HL-60 (cell line): ENCODE measurements at regions not wholly inside any gene's neighbourhood (a gene's known extent, or its start where the extent isn't known, plus 50 kb on each side); places are given as distances from the start of the nearest gene placed in this dataset.
"Not testable (repeated sequence)": the region's sequence is repeated elsewhere in the genome, so short reads cannot be mapped to it uniquely, and the experiment has no call there.

Experiments
- DNase-seq, 2 experiments: peaks; one replicate each; pipeline ENCODE4 v3.0.0-alpha.2; 2010 to 2020; ENCODE audit warnings: low read depth in 1 of 2, low spot score in 1 of 2
- H3K27ac ChIP-seq: fragments of 250-450 bp; sonication (Bioruptor Pico); replicated peaks from 2 replicates; pipeline ENCODE4 v1.5.1; 2020; ENCODE audit warnings: mild to moderate bottlenecking, moderate library complexity
- H3K27me3 ChIP-seq: fragments of 250-450 bp; sonication (Bioruptor Pico); 2 replicates; pipeline ENCODE4 v1.5.1; 2021; ENCODE audit warnings: mild to moderate bottlenecking, moderate library complexity; ENCODE audit not compliant: insufficient read depth, poor library complexity, severe bottlenecking
- H3K4me3 ChIP-seq: replicated peaks from 2 replicates; pipeline ENCODE4 v1.5.1; 2011; ENCODE audit warnings: mild to moderate bottlenecking, control low read depth, low read length; ENCODE audit not compliant: insufficient read depth
- GABPA ChIP-seq: IDR thresholded peaks from 2 replicates; pipeline ENCODE4 v1.6.1; 2012; ENCODE audit warnings: low read depth
- POLR2AphosphoS5 ChIP-seq: IDR thresholded peaks from 2 replicates; pipeline ENCODE4 v1.6.1; 2012; ENCODE audit warnings: low read depth
- SPI1 ChIP-seq: IDR thresholded peaks from 2 replicates; pipeline ENCODE4 v1.6.1; 2012; ENCODE audit warnings: low read depth, mild to moderate bottlenecking, borderline replicate concordance
- TF ChIP-seq, protein P1 (sequence below): IDR thresholded peaks from 2 replicates; pipeline ENCODE4 v1.6.1; 2012; ENCODE audit warnings: low read depth; ENCODE audit not compliant: insufficient replicate concordance
- TF ChIP-seq, protein P2 (sequence below): IDR thresholded peaks from one replicate; pipeline ENCODE4 v1.5.1; 2011; ENCODE audit warnings: low read length, control low read depth, inconsistent platforms; ENCODE audit not compliant: insufficient read depth

DNA sequence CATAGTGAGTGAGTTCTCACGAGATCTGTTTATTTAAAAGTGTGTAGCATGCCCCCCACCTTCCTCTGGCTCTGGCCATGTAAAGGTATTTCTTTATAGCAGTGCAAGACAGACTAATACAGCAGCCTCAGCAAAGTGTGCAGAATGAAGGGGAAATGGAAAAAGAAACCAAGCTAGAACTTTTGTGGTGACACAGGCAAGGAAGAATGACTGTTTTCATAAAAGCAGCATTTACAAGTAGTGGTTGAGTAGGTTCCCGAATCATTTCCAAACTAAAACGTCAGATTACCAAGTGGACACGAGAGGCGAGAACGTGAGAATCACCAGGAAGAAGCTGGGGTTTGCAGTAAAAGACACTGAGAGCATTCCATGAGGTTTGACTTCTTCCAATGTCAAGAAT is 100.2 kb upstream of the AKAP13 start:
- no peak for TF ChIP-seq GABPA
- TF ChIP-seq, protein P1, sequence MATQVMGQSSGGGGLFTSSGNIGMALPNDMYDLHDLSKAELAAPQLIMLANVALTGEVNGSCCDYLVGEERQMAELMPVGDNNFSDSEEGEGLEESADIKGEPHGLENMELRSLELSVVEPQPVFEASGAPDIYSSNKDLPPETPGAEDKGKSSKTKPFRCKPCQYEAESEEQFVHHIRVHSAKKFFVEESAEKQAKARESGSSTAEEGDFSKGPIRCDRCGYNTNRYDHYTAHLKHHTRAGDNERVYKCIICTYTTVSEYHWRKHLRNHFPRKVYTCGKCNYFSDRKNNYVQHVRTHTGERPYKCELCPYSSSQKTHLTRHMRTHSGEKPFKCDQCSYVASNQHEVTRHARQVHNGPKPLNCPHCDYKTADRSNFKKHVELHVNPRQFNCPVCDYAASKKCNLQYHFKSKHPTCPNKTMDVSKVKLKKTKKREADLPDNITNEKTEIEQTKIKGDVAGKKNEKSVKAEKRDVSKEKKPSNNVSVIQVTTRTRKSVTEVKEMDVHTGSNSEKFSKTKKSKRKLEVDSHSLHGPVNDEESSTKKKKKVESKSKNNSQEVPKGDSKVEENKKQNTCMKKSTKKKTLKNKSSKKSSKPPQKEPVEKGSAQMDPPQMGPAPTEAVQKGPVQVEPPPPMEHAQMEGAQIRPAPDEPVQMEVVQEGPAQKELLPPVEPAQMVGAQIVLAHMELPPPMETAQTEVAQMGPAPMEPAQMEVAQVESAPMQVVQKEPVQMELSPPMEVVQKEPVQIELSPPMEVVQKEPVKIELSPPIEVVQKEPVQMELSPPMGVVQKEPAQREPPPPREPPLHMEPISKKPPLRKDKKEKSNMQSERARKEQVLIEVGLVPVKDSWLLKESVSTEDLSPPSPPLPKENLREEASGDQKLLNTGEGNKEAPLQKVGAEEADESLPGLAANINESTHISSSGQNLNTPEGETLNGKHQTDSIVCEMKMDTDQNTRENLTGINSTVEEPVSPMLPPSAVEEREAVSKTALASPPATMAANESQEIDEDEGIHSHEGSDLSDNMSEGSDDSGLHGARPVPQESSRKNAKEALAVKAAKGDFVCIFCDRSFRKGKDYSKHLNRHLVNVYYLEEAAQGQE, result no peak
- no peak for TF ChIP-seq POLR2AphosphoS5
- no peak for TF ChIP-seq SPI1
- TF ChIP-seq, protein P2, sequence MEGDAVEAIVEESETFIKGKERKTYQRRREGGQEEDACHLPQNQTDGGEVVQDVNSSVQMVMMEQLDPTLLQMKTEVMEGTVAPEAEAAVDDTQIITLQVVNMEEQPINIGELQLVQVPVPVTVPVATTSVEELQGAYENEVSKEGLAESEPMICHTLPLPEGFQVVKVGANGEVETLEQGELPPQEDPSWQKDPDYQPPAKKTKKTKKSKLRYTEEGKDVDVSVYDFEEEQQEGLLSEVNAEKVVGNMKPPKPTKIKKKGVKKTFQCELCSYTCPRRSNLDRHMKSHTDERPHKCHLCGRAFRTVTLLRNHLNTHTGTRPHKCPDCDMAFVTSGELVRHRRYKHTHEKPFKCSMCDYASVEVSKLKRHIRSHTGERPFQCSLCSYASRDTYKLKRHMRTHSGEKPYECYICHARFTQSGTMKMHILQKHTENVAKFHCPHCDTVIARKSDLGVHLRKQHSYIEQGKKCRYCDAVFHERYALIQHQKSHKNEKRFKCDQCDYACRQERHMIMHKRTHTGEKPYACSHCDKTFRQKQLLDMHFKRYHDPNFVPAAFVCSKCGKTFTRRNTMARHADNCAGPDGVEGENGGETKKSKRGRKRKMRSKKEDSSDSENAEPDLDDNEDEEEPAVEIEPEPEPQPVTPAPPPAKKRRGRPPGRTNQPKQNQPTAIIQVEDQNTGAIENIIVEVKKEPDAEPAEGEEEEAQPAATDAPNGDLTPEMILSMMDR, result no peak
- H3K27me3 ChIP-seq, result no peaks in the 10 kb centered on the region
- no peak for DNase-seq
- no peak overlapping the region for H3K4me3 ChIP-seq
- no peak overlapping the region for H3K27ac ChIP-seq

DNA sequence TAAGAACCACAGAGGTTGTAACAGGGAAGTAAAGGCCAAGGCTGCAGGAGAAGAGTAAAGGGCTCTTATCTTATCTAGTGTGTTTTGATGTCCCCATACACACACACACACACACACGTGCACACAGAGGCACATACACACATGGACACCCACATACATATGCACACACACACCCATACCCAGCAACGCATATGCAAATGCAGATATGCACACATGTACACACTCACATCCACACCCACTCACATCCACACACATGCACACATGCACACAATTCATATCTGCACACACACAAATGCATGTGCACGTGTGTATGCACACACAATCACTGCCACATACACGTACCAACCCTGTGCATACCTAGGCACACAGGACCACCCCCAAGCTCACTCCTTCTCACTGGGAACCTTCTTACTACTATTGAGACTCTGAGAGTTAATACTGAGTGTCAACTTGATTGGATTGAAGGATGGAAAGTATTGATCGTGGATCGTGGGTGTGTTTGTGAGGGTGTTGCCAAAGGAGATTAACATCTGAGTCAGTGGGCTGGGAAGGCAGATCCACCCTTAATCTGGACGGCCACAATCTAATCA is 99.0 kb upstream of the AKAP13 start:
- Histone ChIP-seq H3K27ac (no peak overlapping the region), H3K4me3 (no peak overlapping the region), H3K27me3 (no peaks in the 10 kb centered on the region)
- TF ChIP-seq, protein P1, result no peak
- TF ChIP-seq GABPA, result no peak
- no peak for TF ChIP-seq SPI1
- TF ChIP-seq POLR2AphosphoS5, result no peak
- TF ChIP-seq, protein P2, result no peak
- DNase-seq, result no peak

DNA sequence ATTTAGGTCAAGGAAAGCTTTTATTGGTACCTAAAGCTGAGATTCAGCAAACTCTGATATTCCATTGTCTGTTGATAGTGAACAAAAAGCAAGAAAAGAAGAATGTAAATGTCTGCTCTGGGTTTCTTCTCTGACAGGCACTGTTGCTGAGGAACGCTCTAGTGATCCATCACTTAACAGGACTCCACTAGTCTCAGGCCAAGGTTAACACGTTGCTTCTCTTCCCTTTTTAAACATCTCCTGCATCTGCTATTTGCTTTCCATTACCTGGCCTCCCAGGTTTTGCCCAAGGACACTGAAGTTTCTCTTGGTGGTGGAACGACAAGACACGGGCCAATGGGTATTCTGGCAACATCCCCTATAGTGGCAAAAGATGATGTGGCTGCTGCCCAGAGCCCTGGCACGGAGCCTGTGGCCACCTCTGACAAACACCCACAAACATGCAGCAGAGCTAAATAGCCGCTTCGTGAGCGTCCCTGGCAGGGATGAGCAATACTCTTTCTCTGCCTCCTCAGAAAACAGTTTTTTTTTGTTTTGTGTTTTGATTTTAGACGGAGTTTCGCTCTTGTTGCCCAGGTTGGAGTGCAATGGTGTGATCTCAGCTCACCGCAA is 97.8 kb upstream of the AKAP13 start:
- no peaks in the 10 kb centered on the region for H3K27me3 ChIP-seq
- no peak overlapping the region for H3K4me3 ChIP-seq
- DNase-seq, result no peak
- no peak overlapping the region for H3K27ac ChIP-seq
- TF ChIP-seq, protein P1, result no peak
- no peak for TF ChIP-seq POLR2AphosphoS5
- no peak for TF ChIP-seq SPI1
- TF ChIP-seq, protein P2, result no peak
- TF ChIP-seq GABPA, result no peak

DNA sequence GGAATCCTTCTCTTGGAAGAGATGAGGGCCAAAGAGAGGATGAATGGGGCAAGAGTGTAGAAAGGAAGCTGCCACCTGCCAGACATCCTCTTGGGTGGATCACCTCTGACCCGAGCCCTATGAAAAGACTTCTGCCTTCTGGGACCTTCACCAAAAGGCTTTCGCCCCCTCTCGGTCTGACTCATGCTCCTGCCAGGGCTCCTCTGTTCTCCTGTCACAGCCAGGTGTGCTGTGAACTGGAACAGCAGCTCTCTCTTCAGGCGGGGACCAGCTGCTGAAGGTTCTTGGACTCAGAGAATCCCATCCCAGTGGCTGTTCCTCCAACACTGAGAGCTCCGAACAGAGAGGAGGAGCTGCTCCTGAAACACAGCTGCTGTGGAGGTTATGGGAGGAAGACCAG is 96.6 kb upstream of the AKAP13 start:
- not testable (repeated sequence) for H3K27ac ChIP-seq, H3K27me3 ChIP-seq, DNase-seq, H3K4me3 ChIP-seq
